ENCODE measurements at regions not wholly inside any gene's neighbourhood (a gene's known extent, or its start where the extent isn't known, plus 50 kb on each side); places are given as distances from the start of the nearest gene placed in this dataset.
"Not testable (repeated sequence)": the region's sequence is repeated elsewhere in the genome, so short reads cannot be mapped to it uniquely, and the experiment has no call there.

GRCh38 chr10:9900751-9901150 is 1116.9 kb upstream of the CELF2 start:
- DNase-seq = no peak

GRCh38 chr10:9901971-9902370 is 1115.7 kb upstream of the CELF2 start:
- no peak for DNase-seq

- no peak for DNase-seq
These were observed 1107.2 kb upstream of the CELF2 start for GRCh38 chr10:9910446-9910845.

- DNase-seq = no peak
These were observed 1106.2 kb upstream of the CELF2 start for GRCh38 chr10:9911488-9911887.

- no peak for DNase-seq
These were observed 1103.7 kb upstream of the CELF2 start for GRCh38 chr10:9913876-9914514.

GRCh38 chr10:9921544-9921943 is 1096.1 kb upstream of the CELF2 start:
- DNase-seq = no peak

GRCh38 chr10:9922126-9922870 is 1095.4 kb upstream of the CELF2 start:
- DNase-seq = no peak

- DNase-seq = no peak
These were observed 1091.7 kb upstream of the CELF2 start for GRCh38 chr10:9926003-9926402.

GRCh38 chr10:9926881-9927280 is 1090.8 kb upstream of the CELF2 start:
- DNase-seq = no peak

GRCh38 chr10:9939716-9940115 is 1078.0 kb upstream of the CELF2 start:
- no peak for DNase-seq

- DNase-seq = no peak
These were observed 1073.0 kb upstream of the CELF2 start for GRCh38 chr10:9944690-9945089.

- DNase-seq = no peak
These were observed 1067.6 kb upstream of the CELF2 start for GRCh38 chr10:9950070-9950469.

GRCh38 chr10:9951481-9952257 is 1066.0 kb upstream of the CELF2 start:
- DNase-seq = no peak

GRCh38 chr10:9957351-9957750 is 1060.3 kb upstream of the CELF2 start:
- no peak for DNase-seq

- not testable (repeated sequence) for DNase-seq
These were observed 1059.8 kb upstream of the CELF2 start for GRCh38 chr10:9957876-9958275.

GRCh38 chr10:9965341-9965740 is 1052.3 kb upstream of the CELF2 start:
- no peak for DNase-seq

- DNase-seq = no peak
These were observed 1030.9 kb upstream of the CELF2 start for GRCh38 chr10:9986786-9987185.

GRCh38 chr10:9987197-9987596 is 1030.5 kb upstream of the CELF2 start:
- no peak for DNase-seq

GRCh38 chr10:9992661-9993060 is 1025.0 kb upstream of the CELF2 start:
- DNase-seq = no peak

GRCh38 chr10:9994131-9994530 is 1023.5 kb upstream of the CELF2 start:
- no peak for DNase-seq

GRCh38 chr10:9999627-10000026 is 1018.0 kb upstream of the CELF2 start:
- DNase-seq = no peak

GRCh38 chr10:10007957-10008356 is 1009.7 kb upstream of the CELF2 start:
- no peak for DNase-seq

- DNase-seq = no peak
These were observed 1007.3 kb upstream of the CELF2 start for GRCh38 chr10:10010397-10010796.

- no peak for DNase-seq
These were observed 1002.8 kb upstream of the CELF2 start for GRCh38 chr10:10014846-10015245.

All from DMS79 treated with DMSO at 0.1 percent for 48 hours (cell line).